Panc1 (cell line): ENCODE measurements at regions not wholly inside any gene's neighbourhood (a gene's known extent, or its start where the extent isn't known, plus 50 kb on each side); places are given as distances from the start of the nearest gene placed in this dataset.

ENCODE experiments used
- ATAC-seq: fragments of 200-7000 bp; cut with Tn5 transposase; 2 replicates; pipeline ENCODE4 v1.9.1; 2020; ENCODE audit warnings: mild to moderate bottlenecking, moderate library complexity
- BruUV-seq: library from RNA; stranded (reverse); fragments of 400-500 nt; replicated peaks from 2 replicates; lab custom pipeline; 2021; lab: Mats Ljungman, UMichigan
- CTCF ChIA-PET: fragments of 300-600 bp; sonication (Branson Sonifier 250); formaldehyde crosslinking; loops from one replicate; lab custom pipeline; 2022; ENCODE audit warnings: antibody characterized with exemption; lab: Charles Lee
- POLR2A ChIA-PET: fragments of 300-600 bp; sonication (Branson Sonifier 250); formaldehyde crosslinking; loops from one replicate; lab custom pipeline; 2022; ENCODE audit warnings: antibody characterized with exemption; lab: Charles Lee
- DNase-seq: peaks from one replicate; pipeline ENCODE4 v3.0.0-alpha.2; 2010; ENCODE audit warnings: low read depth, low spot score
- H3K27ac ChIP-seq: 2 replicates; pipeline ENCODE4 v1.5.1; 2011; ENCODE audit warnings: mild to moderate bottlenecking, low read length, inconsistent platforms
- H3K27me3 ChIP-seq: fragments of 200-500 bp; sonication (Bioruptor generic); 2 replicates; pipeline ENCODE4 v1.6.0; 2014; ENCODE audit warnings: low read length, inconsistent platforms; ENCODE audit not compliant: control insufficient read depth, insufficient read depth
- H3K36me3 ChIP-seq: fragments of 200-500 bp; sonication (Bioruptor generic); 2 replicates; pipeline ENCODE4 v1.5.1; 2014; ENCODE audit warnings: inconsistent platforms, mild to moderate bottlenecking, low read length, moderate library complexity; ENCODE audit not compliant: control insufficient read depth, insufficient read depth
- H3K4me1 ChIP-seq: 2 replicates; pipeline ENCODE4 v1.5.1; 2011; ENCODE audit warnings: inconsistent platforms, mild to moderate bottlenecking, low read length, moderate library complexity; ENCODE audit not compliant: control insufficient read depth, insufficient read depth
- H3K4me3 ChIP-seq, 2 experiments: 2 replicates each; pipeline ENCODE4 v1.5.1; 2011 to 2012; ENCODE audit warnings: low read depth in 2 of 2, low read length in 2 of 2, mild to moderate bottlenecking in 2 of 2, inconsistent platforms in 1 of 2, moderate library complexity in 1 of 2
- H3K9me3 ChIP-seq: fragments of 200-500 bp; sonication (Bioruptor generic); 2 replicates; pipeline ENCODE4 v1.5.1; 2014; ENCODE audit warnings: low read depth, mild to moderate bottlenecking, inconsistent platforms, low read length, moderate library complexity; ENCODE audit not compliant: control insufficient read depth, insufficient read depth
- POLR2AphosphoS5 ChIP-seq: IDR thresholded peaks from 2 replicates; pipeline ENCODE4 v1.6.1; 2012; ENCODE audit warnings: mild to moderate bottlenecking, low read depth, low read length, moderate library complexity
- SIN3A ChIP-seq: IDR thresholded peaks from 2 replicates; pipeline ENCODE4 v1.6.1; 2012; ENCODE audit warnings: low read depth, mild to moderate bottlenecking, low read length, moderate library complexity, borderline replicate concordance; ENCODE audit not compliant: insufficient read depth
- TCF7L2 ChIP-seq: IDR thresholded peaks from 2 replicates; pipeline ENCODE4 v1.6.1; 2011; ENCODE audit warnings: mild to moderate bottlenecking, low read depth, low read length, inconsistent platforms
- in situ Hi-C: cut with HindIII; loops from 2 replicates; pipeline ENCODE4 v1.10.0; 2016; ENCODE audit warnings: low sequenced_read_pairs, low pct_unique_long_range_greater_than_20kb
- intact Hi-C: fragments of 100-400 bp; cut with micrococcal nuclease; formaldehyde crosslinking; loops from one replicate; pipeline ENCODE4 v1.10.0; 2022; ENCODE audit not compliant: unreplicated experiment
- TF ChIP-seq, protein P1 (sequence below), 2 experiments: IDR thresholded peaks; 2 replicates each; pipeline ENCODE4 v1.6.1; 2011 to 2012; ENCODE audit warnings: low read depth in 2 of 2, control low read depth in 1 of 2, low read length in 1 of 2, mild to moderate bottlenecking in 1 of 2, moderate library complexity in 1 of 2; ENCODE audit not compliant: insufficient read depth in 1 of 2
- TF ChIP-seq, protein P2 (sequence below): fragments of 450-650 bp; IDR thresholded peaks from 2 replicates; pipeline ENCODE4 v1.5.1; 2017; ENCODE audit warnings: mild to moderate bottlenecking

DNA sequence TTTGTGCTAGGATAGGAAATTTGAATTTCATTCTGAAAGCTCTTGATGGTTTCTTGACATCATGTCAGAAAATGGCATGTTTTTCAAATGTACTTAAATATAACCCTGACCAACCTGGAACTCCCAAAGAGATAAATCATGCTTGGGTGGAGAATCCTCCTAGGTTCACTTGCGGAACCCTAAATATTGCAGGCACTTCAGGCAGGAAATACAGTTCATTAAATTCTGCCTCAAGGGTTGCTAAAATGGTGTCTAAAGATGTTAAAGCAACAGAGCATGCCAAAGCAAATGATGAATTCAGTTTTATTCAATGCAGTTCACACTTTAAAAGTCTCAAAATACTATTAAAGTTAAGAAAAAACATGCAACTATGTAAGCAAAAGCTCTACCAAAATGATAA, 415.9 kb downstream of the SLITRK6 start:
- Histone ChIP-seq H3K4me1 (no peaks in the 10 kb centered on the region), H3K27me3 (no peaks in the 10 kb centered on the region), H3K36me3 (no peaks in the 10 kb centered on the region), H3K9me3 (no peaks in the 10 kb centered on the region), H3K4me3 (no peak overlapping the region), H3K27ac (no peak overlapping the region)
- CTCF ChIA-PET: no interaction called here
- intact Hi-C loops (no loop called here), in situ Hi-C loops (no loop called here)
- POLR2A ChIA-PET: no interaction called here
- TF ChIP-seq SIN3A (no peak), POLR2AphosphoS5 (no peak), TCF7L2 (no peak)
- TF ChIP-seq, protein P1, sequence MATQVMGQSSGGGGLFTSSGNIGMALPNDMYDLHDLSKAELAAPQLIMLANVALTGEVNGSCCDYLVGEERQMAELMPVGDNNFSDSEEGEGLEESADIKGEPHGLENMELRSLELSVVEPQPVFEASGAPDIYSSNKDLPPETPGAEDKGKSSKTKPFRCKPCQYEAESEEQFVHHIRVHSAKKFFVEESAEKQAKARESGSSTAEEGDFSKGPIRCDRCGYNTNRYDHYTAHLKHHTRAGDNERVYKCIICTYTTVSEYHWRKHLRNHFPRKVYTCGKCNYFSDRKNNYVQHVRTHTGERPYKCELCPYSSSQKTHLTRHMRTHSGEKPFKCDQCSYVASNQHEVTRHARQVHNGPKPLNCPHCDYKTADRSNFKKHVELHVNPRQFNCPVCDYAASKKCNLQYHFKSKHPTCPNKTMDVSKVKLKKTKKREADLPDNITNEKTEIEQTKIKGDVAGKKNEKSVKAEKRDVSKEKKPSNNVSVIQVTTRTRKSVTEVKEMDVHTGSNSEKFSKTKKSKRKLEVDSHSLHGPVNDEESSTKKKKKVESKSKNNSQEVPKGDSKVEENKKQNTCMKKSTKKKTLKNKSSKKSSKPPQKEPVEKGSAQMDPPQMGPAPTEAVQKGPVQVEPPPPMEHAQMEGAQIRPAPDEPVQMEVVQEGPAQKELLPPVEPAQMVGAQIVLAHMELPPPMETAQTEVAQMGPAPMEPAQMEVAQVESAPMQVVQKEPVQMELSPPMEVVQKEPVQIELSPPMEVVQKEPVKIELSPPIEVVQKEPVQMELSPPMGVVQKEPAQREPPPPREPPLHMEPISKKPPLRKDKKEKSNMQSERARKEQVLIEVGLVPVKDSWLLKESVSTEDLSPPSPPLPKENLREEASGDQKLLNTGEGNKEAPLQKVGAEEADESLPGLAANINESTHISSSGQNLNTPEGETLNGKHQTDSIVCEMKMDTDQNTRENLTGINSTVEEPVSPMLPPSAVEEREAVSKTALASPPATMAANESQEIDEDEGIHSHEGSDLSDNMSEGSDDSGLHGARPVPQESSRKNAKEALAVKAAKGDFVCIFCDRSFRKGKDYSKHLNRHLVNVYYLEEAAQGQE (IDR thresholded peaks at IDR 0.05; ENCODE audit: insufficient read depth in 1 of 2, low read depth in 2 of 2, low read length in 1 of 2): no peak
- TF ChIP-seq, protein P2, sequence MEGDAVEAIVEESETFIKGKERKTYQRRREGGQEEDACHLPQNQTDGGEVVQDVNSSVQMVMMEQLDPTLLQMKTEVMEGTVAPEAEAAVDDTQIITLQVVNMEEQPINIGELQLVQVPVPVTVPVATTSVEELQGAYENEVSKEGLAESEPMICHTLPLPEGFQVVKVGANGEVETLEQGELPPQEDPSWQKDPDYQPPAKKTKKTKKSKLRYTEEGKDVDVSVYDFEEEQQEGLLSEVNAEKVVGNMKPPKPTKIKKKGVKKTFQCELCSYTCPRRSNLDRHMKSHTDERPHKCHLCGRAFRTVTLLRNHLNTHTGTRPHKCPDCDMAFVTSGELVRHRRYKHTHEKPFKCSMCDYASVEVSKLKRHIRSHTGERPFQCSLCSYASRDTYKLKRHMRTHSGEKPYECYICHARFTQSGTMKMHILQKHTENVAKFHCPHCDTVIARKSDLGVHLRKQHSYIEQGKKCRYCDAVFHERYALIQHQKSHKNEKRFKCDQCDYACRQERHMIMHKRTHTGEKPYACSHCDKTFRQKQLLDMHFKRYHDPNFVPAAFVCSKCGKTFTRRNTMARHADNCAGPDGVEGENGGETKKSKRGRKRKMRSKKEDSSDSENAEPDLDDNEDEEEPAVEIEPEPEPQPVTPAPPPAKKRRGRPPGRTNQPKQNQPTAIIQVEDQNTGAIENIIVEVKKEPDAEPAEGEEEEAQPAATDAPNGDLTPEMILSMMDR: no peak
- DNase-seq (no peak), ATAC-seq (no peak)
- BruUV-seq: no TSS peak

DNA sequence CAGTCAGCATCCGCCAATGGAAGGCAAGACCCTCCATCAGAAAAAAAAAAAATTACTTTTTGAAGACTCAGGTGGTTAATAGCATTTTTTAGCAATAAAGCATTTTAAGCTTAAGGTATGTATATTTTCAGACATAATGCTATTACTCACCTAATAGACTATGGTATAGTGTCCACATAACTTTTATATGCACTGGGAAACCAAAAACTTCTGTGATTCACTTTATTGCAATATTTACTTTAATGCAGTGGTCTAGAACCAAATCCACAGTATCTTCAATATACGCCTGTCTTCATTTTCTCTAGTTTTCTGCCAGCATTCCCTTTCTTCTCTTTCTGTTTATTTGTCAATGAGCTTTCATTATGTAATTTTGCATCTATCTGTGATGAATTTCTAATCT, 418.1 kb downstream of the SLITRK6 start:
- H3K4me1 ChIP-seq: no peaks in the 10 kb centered on the region
- ChIA-PET CTCF (no interaction called here), POLR2A (interaction anchor here (0.7 kb wide), 1 partner anchor 84 kb away, joined by 6 read pairs; no protein-coding TSS in a partner anchor)
- no TSS peak for BruUV-seq
- DNase-seq (no peak), ATAC-seq (no peak)
- H3K27ac ChIP-seq: no peak overlapping the region
- H3K27me3 ChIP-seq: no peaks in the 10 kb centered on the region
- no peaks in the 10 kb centered on the region for H3K9me3 ChIP-seq
- intact Hi-C loops (no loop called here), in situ Hi-C loops (no loop called here)
- no peaks in the 10 kb centered on the region for H3K36me3 ChIP-seq
- no peak overlapping the region for H3K4me3 ChIP-seq
- TF ChIP-seq, protein P1 (IDR thresholded peaks at IDR 0.05; ENCODE audit: insufficient read depth in 1 of 2, low read depth in 2 of 2, low read length in 1 of 2): no peak
- TF ChIP-seq, protein P2: no peak
